G401 (cell line): ENCODE measurements at regions not wholly inside any gene's neighbourhood (a gene's known extent, or its start where the extent isn't known, plus 50 kb on each side); places are given as distances from the start of the nearest gene placed in this dataset.
"Not testable (repeated sequence)": the region's sequence is repeated elsewhere in the genome, so short reads cannot be mapped to it uniquely, and the experiment has no call there.

Experiments used
- DNase-seq: peaks from one replicate; pipeline ENCODE4 v3.0.0-alpha.2; 2015; ENCODE audit warnings: low spot score
- in situ Hi-C: cut with HindIII; loops from 2 replicates; pipeline ENCODE4 v1.10.0; 2016; ENCODE audit warnings: low sequenced_read_pairs, mixed read lengths

DNA sequence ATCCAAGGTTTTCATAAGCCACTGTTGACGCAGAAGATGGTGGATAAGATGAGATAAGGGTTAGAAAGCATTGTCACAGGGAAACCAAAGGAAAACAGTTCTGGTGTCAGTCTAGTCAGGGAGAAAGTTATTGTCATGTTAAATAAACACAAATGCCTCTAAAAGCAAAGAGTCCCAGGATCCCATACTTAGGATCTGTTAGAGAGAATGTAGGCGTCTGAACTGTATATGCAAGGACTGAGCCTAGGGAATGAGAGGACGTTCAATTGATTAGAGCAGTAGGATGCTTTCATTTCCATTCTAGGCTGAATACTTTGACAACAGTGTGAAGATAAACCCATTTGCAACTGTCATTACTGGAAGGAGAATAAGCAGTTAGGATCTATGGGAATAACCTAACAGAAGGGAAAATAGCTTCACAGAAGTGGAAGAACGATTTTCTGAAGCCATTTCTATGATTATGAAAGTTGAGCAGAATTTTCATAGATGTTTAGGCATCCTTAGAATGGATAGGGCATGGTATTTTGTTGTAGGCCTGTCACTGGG is 1149.1 kb upstream of the CDH8 start:
- in situ Hi-C loops: no loop called here
- no peak for DNase-seq

GRCh38 chr16:63183743-63184142 is 1147.5 kb upstream of the CDH8 start:
- no peak for DNase-seq
- in situ Hi-C loops: no loop called here

DNA sequence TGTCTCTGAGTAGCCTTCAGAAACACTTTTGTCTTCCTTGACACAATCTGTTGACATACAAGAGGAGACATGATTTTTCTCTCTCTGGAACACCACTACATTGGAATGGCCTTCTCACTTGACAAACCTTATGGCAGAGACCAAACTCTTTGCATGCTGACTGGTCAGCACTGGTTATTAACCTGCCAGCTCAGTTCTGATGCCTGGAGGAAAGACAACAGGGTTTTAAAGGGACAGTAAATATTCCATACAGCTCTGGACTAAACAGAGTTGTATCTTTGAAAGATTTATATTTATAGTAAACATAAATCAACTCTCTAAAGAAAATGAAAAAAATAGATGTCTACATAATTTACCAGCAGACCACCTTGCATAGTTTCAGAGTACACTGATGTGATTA is 1139.1 kb upstream of the CDH8 start:
- no peak for DNase-seq
- in situ Hi-C loops: no loop called here

- in situ Hi-C loops: no loop called here
- DNase-seq: no peak
Measured at GRCh38 chr16:63174801-63175200, 1138.6 kb upstream of the CDH8 start.

- no peak for DNase-seq
- in situ Hi-C loops: no loop called here
Measured at GRCh38 chr16:63171545-63171944, 1135.3 kb upstream of the CDH8 start.

GRCh38 chr16:63169100-63169499 is 1132.9 kb upstream of the CDH8 start:
- DNase-seq: no peak
- in situ Hi-C loops: no loop called here

DNA sequence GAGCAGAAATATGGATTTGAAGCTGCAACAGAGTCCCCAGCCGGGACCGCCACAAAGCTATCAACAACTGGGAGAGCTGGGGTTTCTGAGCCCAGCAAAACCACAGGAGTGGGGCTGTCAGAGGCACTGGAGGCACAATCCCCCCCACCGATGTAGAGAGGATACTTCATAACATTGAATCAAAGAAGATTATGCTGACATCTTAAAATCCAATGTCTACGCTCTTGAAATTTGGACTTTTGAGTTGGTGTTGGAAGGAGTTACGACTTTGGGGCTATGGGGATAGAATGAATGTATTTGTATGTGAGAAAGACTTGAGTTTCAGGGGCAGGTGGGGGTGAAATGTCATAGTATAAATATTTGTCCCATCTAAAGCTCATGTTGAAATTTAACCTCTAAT is 1121.6 kb upstream of the CDH8 start:
- in situ Hi-C loops: no loop called here
- no peak for DNase-seq

DNA sequence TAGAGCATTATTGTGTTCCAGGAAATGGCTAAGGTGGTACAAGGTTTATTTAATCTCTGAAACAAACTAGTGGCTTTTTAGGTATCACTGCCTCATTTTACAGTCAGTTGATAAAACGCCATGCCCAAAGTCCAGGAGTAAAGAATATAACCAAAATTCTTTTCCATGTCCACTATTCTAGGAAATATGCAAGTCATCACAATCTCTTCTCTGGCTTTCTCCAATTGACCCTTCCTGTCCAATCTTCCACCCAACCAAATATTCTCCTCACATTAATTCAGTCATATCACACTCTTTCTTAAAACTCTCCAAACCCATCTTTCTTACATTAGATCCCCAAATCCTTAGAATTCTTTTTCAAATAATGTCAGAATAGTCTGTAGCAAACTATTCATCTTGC is 1110.0 kb upstream of the CDH8 start:
- DNase-seq: no peak
- in situ Hi-C loops: no loop called here

DNA sequence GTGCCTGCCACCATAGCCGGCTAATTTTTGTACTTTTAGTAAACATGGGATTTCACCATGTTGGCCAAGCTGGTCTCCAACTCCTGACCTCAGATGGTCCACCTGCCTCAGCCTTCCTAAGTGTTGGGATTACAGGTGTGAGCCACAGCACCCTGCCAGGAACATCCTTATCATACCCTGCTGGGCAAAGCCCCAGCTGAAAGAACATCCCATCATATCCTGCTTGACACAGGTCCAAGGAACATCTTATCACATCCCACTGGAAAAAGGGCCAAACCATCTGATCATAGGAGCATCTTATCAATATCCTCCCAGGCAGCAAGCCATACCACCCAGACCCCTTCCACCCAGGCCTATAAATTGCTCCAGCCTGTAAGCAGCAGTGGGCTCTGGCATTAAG is 1109.2 kb upstream of the CDH8 start:
- in situ Hi-C loops: no loop called here
- DNase-seq: no peak

DNA sequence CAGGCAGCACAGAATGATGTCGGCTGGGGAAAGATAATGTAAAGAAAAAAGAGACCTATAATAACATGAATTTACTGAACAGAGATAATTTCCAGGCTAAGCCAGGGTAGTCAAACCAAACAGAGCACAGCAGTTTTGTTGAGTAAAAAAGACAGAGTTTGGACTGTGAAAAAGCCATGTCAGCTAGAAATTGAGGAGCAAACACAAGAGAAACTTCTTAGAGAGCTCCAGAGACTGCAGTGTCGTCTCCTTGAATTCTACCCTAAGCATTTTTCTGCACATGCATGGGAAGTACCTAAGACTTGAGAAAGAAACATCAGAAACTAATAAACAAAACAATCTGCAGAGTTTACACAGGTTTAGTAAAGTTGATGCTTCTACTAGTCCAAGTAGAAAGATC is 1098.8 kb upstream of the CDH8 start:
- no peak for DNase-seq
- in situ Hi-C loops: no loop called here

- no peak for DNase-seq
- in situ Hi-C loops: no loop called here
Measured at GRCh38 chr16:63131503-63131902, 1095.3 kb upstream of the CDH8 start.

GRCh38 chr16:63130942-63131341 is 1094.7 kb upstream of the CDH8 start:
- DNase-seq: no peak
- in situ Hi-C loops: no loop called here

- DNase-seq: no peak
- in situ Hi-C loops: no loop called here
Measured at GRCh38 chr16:63129411-63130125, 1093.3 kb upstream of the CDH8 start.

DNA sequence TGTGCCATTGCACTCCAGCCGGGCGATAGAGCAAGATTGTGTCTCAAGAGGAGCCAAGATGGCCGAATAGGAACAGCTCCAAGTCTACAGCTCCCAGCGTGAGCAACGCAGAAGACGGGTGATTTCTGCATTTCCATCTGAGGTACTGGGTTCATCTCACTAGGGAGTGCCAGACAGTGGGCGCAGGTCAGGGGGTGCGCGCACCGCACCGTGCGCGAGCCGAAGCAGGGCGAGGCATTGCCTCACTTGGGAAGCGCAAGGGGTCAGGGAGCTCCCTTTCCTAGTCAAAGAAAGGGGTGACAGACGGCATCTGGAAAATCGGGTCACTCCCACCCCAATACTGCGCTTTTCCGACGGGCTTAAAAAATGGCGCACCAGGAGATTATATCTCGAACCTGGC is 1083.7 kb upstream of the CDH8 start:
- DNase-seq, in situ Hi-C loops: not testable (repeated sequence)

DNA sequence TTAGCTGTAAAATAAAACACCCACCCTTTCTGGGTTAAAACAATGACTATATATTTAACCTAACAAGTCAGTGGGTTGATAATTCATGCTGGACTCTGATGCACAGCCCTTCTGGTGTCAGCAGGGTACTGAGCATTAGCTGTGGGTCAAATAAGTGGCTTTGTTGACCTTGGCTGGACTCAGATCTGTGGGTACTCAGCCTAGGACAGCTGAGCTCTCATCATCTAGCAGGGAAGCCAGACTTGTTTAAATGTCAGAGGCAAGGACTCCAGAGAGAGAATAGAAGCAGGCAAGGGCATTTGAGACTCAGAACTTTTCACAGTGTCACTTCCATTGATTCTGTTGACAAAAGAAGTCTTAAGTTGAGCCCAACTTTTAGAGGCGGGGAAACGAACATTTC is 1063.8 kb upstream of the CDH8 start:
- in situ Hi-C loops: no loop called here
- DNase-seq: no peak

GRCh38 chr16:63096857-63097256 is 1060.6 kb upstream of the CDH8 start:
- in situ Hi-C loops: no loop called here
- DNase-seq: no peak

- no peak for DNase-seq
- in situ Hi-C loops: no loop called here
Measured at GRCh38 chr16:63092736-63093135, 1056.5 kb upstream of the CDH8 start.

DNA sequence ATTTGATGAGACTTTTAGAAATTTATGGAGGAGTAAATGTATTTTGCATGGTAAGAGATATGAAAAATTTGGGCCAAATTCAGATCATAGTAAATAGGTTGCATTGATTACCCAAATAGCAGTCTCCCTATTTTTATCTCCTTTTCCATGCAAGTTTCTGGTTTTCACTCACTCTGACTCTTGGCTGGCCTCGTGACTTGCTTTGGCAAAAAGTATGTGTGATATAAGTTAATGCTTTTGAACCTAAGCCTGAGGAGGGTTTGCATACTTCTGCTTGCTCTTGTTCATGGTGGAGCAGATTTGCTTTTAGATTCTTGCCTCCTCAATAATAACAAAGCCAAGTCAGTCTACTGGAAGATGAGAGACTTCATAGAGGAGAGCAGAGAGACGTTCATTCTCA is 1045.9 kb upstream of the CDH8 start:
- no peak for DNase-seq
- in situ Hi-C loops: no loop called here

DNA sequence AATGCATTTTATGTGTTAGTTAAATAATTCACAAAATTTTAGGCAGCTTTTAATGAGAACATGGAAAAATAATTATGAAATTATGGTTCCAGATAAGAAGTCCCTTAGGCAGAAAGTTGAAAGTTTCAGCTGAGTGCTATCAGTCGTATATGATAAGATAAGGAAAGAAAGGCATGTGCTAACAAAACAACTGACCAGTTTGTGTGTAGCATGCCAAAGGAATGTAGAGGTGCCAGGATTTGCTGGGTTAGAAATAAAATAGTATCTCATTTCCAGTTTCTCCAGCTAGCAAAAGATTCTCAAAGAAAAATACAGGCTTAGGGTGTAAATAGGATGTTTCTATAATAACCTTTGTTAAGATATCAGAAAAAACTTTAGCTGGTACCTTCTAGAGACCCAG is 1044.5 kb upstream of the CDH8 start:
- in situ Hi-C loops: no loop called here

DNA sequence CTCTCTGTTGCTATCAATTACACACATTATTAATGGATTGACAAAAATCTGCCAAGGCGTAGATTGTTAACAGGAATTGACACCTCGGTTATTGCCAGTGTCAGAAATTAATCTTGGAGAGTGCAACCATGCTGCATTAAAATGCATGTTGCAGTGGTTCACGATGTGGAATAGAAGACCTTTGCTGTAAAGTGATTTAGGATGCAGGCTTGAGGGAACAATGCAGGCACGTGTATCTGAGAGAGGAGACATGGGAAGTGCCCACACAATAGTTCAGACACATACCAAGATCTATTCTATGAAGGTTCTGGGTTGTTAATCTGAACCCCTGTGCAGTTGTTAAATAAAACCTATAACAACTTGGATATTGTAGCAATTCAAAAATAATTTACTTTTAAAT is 1032.8 kb upstream of the CDH8 start:
- DNase-seq: no peak
- in situ Hi-C loops: no loop called here

More for the DNA sequence above, 1044.5 kb upstream of the CDH8 start:
- no peak for DNase-seq

DNA sequence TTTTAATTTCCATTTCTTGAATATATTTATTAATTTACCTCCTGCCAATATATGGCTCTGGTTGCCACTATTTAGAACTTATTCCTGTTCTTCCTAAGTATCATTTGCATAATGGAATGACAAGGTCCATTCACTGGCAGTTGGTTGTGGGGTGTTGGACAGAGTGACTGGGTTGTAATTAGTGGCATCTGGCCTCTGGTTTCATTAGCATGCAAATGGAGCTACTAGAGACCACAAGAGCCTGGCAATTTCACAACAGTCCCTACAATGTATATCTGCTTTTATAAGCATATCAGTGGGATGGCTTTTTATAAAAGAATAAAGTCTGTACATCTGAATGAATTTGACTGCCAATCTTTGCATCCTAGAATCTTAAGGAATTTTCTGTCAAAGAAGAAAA is 1030.9 kb upstream of the CDH8 start:
- DNase-seq: no peak
- in situ Hi-C loops: no loop called here
